GM21515 (cell line): ENCODE measurements at regions not wholly inside any gene's neighbourhood (a gene's known extent, or its start where the extent isn't known, plus 50 kb on each side); places are given as distances from the start of the nearest gene placed in this dataset.
"Not testable (repeated sequence)": the region's sequence is repeated elsewhere in the genome, so short reads cannot be mapped to it uniquely, and the experiment has no call there.

Experiments used
- ATAC-seq: cut with Tn5 transposase; IDR thresholded peaks from one replicate; pipeline ENCODE4 v1.9.1; 2021; ENCODE audit not compliant: unreplicated experiment

DNA sequence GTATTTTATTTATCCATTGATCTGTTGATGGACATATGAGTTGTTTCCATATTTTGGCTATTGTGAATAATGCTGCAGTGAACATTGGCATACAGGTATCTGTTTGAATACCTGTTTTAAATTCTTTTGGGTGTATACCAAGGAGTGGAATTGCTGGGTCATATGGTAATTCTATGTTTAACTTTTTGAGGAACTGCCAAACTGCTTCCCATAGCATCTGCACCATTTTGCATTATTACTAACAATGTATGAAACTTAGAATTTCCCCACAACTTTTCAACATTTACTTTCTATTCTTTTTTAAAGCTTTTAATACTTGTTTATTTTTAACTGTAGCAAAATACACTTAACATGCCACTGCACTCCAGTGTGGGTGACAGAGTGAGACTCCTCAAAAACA is 57.0 kb upstream of the MSN start:
- ATAC-seq = no peak

DNA sequence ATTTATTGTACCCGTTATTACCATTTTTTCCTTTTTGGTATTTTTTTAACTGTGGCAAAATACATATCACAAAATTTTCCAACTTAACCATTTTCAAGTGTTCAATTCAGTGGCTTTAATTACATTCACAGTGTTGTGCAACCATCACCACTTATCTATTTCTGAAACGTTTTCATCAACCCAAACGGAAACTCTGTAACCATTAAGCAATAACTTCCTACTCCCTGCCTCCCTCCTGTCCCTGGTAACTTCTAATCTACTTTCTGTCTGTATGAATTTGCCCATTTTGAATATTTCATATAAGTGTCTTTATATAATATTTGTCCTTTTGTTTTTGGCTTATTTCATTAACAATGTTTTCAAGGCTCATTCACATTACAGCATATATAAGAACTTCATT is 57.4 kb upstream of the MSN start:
- ATAC-seq = no peak

DNA sequence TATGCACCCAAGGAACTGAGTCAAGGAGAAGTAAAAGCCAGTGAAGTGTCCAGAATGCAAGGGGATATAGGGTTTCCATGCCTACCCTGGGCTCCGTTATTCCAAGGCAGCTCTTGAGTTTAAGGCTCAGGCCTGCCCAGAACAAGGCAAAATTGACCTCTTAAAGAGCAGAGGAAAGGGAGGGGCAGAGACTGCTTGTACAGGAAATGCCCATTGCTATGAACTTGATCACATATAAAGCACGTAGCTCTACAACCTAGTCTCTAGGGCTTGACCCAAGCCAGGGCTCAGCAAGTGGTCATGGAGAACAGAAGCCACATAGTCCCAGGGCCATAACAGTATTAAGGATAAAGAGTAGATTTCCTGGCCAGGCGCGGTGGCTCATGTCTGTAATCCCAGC is 58.2 kb upstream of the MSN start:
- no peak for ATAC-seq

DNA sequence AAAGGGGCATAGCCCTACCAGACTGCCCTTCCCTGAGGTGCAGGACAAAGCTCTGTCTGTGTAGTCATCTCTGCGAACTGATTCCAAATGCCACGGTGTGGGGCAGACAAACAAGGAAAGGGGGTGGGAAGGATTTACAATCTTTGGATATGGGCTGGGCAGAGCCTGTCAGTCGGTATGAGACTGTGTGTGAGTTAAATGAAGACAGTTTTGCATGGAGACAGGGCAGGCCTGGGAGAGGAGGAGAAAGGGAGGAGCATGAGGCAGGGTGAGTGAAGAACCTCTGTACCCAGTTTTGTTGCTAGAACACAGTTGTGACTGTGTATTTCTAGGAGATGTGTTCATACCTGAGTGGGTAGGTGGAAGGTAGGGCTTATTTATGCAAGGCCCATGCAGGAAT is 59.4 kb upstream of the MSN start:
- ATAC-seq = no peak

DNA sequence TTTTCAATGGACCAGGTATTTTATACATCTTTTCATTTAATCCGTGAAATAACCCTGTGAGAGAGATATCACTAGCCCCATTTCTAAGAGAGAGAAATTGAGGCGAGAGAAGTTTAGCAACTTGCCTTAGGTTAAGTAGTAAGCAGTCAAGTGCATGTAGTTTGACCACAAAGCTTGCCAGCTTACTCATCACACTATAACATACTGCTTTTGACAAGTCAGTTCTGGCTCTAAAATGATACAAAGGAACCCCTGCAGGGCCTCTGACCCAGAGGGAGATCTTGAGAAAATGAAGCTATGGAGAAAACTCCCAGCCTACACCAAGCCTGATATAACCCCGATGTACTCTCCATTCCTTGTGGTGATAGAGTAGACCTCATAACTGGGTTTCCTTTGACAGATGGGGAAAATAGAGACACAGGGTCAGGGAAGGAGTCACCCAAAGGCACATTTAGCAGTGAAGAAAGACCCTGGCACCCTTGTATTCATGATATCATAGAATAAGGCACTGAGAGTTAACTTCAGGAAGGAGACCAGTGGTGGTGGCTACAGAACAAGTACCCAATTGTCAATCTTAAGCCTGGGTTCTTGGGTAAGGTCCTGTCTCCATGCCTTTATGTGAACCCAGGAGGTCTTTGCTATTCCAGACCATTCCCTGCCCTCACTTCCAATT is 60.2 kb upstream of the MSN start:
- no peak for ATAC-seq

DNA sequence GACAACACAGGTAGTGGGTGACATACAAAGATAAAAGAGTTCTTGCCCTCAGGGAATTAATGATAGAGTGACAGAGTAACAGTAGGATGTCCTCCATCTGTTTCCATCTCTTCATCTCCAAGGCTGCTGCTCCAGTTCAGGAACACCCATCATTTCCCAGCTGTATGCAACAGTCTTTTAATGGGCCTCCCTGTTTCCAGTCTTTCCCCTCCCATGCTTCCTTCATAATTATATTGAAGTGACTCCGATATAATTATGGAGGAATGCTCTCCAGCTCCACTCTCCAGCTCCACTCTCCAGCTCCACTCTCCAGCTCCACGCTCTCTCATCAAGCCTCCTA is 65.3 kb upstream of the MSN start:
- no peak for ATAC-seq

DNA sequence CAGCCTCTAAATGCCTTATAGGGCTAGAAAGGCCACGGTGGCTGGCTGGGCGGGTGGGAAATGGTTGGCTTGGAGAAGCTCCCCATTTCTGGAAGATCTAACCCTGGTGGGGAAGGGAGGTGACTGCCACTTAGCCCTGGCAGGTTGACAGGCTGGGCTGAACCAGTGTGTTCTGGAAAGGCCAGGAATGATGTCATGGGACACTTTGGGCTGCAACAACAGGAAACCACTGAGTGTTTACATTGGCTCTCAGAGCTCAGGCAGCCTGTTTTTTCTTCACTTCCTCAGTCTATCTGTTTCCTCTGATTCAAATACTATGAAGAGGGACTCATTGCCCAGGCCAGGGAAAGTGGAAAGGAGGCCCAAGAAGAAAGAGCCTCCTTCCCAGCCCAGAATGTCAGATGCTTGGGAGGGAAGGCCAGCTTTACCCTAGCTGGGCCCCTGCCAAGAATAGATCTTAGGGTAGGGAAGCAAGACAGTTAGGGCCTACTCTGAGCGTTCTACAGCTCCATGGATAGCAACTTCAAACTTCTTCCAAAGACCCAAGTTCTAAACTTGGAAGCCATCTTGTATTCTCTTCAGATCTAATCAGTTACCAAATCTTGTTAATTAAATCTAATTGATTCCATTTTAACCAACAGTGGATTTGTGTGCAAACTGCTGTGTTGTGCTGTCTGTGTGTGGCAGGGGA is 65.8 kb upstream of the MSN start:
- ATAC-seq = no peak

DNA sequence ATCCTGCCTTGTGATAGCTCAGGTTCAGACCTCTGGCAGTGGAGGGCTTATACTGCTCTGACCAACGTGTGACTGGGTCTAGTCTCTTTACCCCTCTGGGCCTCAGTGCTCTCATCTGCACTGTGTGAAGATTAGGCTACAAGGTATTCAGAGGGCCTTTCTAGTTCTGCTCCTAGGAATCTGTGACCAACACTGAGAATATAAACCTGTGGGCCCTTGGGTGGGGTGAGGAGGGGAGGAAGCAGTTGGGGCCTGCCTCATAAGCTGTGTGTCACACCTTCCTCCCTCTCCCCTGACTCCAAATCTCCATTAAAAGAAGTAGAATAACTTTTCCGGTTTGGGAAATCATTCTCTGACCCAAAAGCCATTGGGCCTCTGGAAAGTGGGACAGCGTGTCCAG is 66.3 kb upstream of the MSN start:
- ATAC-seq = no peak

DNA sequence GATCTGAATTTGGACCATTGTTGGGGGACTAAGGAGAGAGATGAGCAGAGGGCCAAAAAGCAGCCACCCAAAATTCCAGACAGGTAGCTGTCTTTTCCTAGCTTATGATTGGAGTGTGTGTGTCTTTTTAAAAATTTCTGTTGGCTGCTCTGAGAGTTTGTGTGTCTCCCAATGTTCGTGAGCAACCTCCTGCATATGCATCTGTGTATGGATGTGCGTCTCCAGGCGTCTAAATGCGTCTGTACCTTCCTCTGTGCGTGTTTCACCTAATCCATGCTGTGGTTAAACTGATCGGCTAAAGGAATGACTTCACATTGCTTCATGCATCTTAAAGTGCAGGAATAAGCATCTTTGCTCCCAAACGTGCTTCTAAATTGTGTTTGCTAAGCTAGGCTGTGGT is 65.5 kb upstream of the LAS1L start:
- ATAC-seq = no peak

DNA sequence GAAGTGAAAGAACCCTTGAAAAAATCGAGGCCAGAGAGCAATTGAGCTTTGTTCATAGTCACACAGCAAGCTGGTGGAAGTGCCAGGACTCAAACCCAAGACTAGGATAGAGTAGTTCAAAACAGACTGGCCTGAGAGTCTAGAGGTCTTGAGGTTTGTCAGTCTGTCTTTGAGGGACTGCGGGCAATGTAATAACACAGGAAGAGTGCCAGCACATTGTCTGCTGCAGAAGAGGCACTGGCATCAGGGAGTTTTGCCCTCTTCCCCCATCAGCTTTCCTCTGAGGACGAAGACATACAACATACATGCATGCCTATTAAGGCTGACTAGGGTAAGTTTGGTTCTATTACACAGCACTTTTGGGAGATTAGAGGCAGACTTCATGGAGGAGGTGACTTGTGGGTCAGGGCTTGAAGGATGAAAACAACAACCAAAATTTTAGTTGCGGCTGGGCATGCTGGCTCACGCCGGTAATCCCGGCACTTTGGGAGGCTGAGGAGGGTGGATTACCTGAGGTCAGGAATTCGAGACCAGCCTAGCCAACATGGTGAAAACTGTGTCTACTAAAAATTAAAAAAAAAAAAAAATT is 64.1 kb upstream of the LAS1L start:
- no peak for ATAC-seq

DNA sequence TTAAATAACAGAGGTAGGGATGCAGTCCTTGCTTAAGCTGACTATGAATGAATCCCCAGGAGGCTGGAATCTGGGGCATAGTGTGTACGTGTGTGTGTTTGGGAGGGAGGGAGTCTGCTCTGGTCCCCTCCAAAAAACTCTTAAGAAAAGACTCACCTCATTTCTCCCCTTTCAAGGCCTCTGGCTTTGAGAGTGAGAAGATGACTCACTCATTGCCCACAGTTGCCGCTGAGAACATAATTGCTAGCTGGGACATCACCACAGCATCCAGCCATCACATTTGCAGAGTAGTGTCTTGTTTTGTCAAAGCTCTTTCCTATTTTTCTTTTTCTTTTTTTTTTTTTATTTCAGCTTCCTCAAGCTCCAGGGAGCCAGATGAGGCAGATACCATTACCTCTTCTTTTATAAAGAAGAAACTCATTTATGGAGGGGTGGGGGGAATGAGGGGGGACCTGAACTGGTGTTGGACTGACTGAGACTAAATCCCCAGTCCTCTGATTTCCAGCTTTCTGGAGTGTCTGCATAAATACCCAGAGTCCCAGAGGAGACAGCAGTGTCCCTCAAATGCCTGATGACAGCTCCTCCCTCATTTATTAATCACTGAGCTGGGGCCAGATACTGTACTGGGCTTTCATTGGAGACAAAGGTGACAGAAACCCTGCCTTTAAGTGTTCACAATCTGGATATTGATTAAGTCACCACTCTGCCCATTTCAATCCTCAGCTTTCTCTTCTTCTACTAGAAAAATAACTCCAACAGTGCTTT is 61.9 kb upstream of the LAS1L start:
- ATAC-seq = peak; percentile 55

DNA sequence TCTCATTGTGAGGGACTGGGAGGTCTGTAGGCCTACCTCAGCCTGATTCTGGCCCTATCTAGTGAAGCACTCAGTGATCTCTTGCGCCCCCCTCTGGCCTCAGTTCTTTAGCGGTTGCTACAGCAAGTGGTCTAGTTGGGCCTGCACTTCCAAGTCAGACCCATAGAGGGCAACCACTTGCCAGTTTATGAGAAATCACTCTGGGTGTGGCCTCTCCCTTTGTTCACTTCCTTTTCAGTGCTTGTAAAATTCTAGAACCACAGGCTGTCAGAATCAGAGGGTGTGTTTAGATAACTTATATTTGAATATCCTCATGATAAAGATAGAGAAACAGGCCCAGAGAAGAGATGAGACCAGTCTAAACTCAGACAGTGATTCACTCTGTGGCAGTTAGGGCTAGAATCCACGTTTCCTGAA is 60.9 kb upstream of the LAS1L start:
- ATAC-seq = peak; percentile 80

DNA sequence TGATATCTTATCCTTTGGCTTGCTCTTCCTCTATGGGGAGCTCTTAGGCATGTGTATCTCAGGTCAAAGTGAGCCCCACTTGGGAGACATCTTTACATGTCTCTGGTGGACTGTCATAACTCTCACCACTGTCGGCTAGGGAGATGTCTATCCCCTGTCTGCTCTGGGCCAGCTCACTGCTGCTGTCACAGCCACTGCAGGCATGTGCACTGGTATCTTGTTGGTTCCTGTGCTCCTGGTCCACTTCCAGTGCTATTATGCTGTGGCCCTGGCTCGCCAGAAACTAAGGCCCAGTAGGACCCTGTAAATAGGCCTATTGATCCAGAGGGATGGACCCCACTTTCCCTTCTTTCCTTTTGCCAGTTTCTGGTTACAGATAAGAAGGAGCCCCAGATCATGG is 56.6 kb upstream of the LAS1L start:
- no peak for ATAC-seq

DNA sequence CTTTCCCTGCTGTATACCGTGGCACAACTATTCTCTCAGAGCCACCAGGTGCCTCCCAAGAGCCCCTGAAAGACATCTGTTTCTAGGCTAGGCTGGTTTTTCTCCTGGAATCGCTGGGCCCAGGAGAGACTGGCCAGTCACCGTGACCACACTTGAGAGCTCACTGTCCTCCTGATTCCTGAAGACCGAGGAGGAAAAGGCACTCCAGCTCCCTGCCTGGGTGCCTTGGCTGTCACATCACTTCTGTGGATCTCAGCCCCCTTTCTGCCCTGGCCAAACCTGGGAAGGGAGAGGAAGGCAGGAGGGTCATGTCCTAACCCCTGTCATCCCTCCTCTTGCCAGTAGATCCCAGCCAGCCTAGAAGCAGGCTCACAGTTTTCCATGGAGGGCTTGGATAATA is 54.7 kb upstream of the LAS1L start:
- no peak for ATAC-seq

DNA sequence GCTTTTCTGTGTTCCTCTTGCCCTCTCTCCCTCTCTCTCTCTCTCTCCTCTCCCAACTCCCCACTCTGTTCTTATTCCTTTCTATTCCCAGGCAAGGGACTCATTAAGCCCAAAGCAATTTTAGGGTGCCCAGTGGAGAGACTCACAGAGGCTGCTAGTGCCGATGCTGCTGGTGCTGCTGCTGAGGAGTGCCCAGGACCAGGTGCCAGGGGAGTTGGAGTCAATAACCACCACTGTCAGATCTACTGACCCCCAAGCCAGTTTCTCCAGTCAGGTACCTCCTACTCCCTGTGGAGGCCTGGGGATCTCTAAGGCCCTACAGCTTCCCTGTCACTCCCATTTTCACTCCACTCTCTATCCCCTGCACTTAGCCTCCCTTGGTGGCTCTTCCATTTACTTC is 54.2 kb upstream of the LAS1L start:
- no peak for ATAC-seq

DNA sequence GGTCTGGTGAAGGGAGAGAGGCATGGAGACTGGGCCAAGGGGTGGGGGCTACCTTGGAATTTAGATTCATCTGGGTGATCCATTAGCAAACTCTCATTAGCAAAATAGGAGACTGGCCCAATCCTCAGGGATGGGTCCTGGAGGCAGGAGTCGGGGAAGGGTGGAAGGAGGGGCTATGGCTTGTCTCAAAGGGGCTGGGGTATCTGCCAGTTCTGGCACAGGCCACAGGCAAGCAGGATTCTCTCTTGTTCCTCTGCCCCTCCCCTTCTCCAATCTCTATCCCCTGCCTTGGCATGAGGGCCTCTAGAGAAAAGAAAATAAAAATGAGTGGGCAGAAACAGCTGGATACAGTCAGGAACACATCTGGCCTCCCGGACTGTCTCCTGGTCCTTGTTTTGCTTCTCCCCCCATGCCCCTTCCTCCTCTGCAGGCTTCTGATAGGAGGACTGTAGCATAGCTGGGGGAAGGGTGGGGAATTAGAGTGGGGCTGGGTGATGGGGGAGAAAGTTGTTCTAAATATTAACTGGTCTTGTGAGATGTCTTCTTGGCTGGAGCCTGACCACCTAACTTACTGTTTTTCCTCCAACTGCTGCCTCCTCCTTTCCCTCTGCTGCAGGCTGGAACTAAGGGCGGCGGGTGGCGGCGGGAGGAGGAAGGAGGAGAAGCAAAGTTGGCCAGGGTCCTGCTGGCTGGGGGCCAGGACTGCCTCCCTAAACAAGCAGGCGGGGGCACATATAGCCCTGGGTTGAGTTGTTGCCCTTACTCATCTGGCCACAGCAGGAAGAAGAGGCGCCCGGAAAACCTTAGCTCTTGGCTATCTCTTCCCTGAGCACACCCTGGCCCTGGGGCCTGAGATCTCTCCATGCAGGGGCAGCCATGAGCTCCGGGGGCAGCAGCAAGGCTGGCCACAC is 53.3 kb upstream of the LAS1L start:
- no peak for ATAC-seq

DNA sequence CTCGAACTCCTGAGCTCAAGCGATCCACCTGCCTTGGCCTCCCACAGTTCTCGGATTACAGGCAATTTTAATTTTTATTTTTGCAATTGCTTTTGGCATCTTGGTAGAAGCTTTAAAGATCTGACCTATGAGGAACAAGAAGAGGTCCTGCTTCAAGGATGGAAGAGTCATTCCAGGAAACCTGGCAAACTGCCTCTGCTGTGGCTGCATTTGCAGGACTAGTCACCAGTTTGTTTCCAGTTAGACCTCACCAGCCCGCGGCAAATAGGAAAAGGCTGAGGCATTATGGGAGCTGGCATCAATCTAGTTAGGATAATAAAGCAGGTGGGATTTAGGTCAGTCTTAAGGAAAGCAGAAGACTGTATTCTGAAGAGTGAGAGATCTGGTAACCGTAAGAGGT is 51.9 kb upstream of the LAS1L start:
- ATAC-seq = no peak

DNA sequence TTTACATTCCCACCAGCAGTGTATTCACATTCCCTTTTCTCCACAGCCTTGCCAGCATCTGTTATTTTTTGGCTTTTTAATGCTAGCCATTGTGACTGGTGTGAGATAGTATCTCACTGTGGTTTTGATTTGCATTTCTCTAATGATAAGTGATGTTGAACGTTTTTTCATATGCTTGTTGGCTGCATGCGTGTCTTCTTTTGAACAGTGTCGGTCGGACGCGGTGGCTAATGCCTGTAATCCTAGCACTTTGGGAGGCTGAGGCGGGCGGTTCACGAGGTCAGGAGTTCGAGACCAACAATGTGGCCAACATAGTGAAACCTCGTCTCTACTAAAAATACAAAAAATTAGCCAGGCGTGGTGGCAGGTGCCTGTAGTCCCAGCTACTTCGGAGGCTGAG is 50.6 kb upstream of the LAS1L start:
- ATAC-seq = not testable (repeated sequence)
